Kidney epithelial cell (primary cell): ENCODE measurements at regions not wholly inside any gene's neighbourhood (a gene's known extent, or its start where the extent isn't known, plus 50 kb on each side); places are given as distances from the start of the nearest gene placed in this dataset.
"Not testable (repeated sequence)": the region's sequence is repeated elsewhere in the genome, so short reads cannot be mapped to it uniquely, and the experiment has no call there.

Experiments
- DNase-seq: peaks from one replicate; pipeline ENCODE4 v3.0.0-alpha.2; 2010; ENCODE audit warnings: low read depth
- H3K27me3 ChIP-seq: 2 replicates; pipeline ENCODE4 v1.6.0; 2011; ENCODE audit warnings: low read length; ENCODE audit not compliant: control insufficient read depth, insufficient read depth
- H3K36me3 ChIP-seq: 2 replicates; pipeline ENCODE4 v1.5.1; 2011; ENCODE audit warnings: low read length; ENCODE audit not compliant: control insufficient read depth, insufficient read depth
- H3K4me3 ChIP-seq: 2 replicates; pipeline ENCODE4 v1.5.1; 2011; ENCODE audit warnings: low read depth, mild to moderate bottlenecking, control low read depth, low read length
- CTCF ChIP-seq: IDR thresholded peaks from 2 replicates; pipeline ENCODE4 v1.5.1; 2011; ENCODE audit warnings: mild to moderate bottlenecking, moderate library complexity, low read length, control low read depth, inconsistent platforms; ENCODE audit not compliant: insufficient read depth, poor library complexity, severe bottlenecking

GRCh38 chr1:19559641-19560040 lies 74.3 kb upstream of the CAPZB start:
- H3K4me3 ChIP-seq = no peak overlapping the region
- no peaks in the 10 kb centered on the region for H3K27me3 ChIP-seq
- peak; percentile 52 for DNase-seq
- no peak for TF ChIP-seq CTCF
- no peaks in the 10 kb centered on the region for H3K36me3 ChIP-seq

GRCh38 chr1:19557609-19558051 lies 72.3 kb upstream of the CAPZB start:
- H3K4me3 ChIP-seq = no peak overlapping the region
- no peaks in the 10 kb centered on the region for H3K36me3 ChIP-seq
- TF ChIP-seq CTCF = no peak
- DNase-seq = no peak
- H3K27me3 ChIP-seq = no peaks in the 10 kb centered on the region

GRCh38 chr1:19554090-19554489 lies 68.8 kb upstream of the CAPZB start:
- Histone ChIP-seq H3K4me3 (no peak overlapping the region), H3K27me3 (no peaks in the 10 kb centered on the region)

GRCh38 chr1:19552291-19553010 lies 67.1 kb upstream of the CAPZB start:
- Histone ChIP-seq H3K4me3 (no peak overlapping the region), H3K36me3 (no peaks in the 10 kb centered on the region), H3K27me3 (no peaks in the 10 kb centered on the region)
- TF ChIP-seq CTCF = no peak
- no peak for DNase-seq

More at GRCh38 chr1:19554090-19554489, 68.8 kb upstream of the CAPZB start:
- DNase-seq = no peak
- H3K36me3 ChIP-seq = no peaks in the 10 kb centered on the region
- TF ChIP-seq CTCF = no peak

GRCh38 chr1:19551837-19552236 lies 66.5 kb upstream of the CAPZB start:
- not testable (repeated sequence) for H3K4me3 ChIP-seq, H3K27me3 ChIP-seq, H3K36me3 ChIP-seq, DNase-seq

GRCh38 chr1:19550437-19550836 lies 65.1 kb upstream of the CAPZB start:
- not testable (repeated sequence) for H3K4me3 ChIP-seq, H3K27me3 ChIP-seq, DNase-seq, H3K36me3 ChIP-seq

- Histone ChIP-seq H3K36me3 (no peaks in the 10 kb centered on the region), H3K27me3 (no peaks in the 10 kb centered on the region), H3K4me3 (no peak overlapping the region)
- no peak for DNase-seq
- TF ChIP-seq CTCF = no peak
Observed at GRCh38 chr1:19547814-19548213, 62.5 kb upstream of the CAPZB start.
